ENCODE measurements at regions not wholly inside any gene's neighbourhood (a gene's known extent, or its start where the extent isn't known, plus 50 kb on each side); places are given as distances from the start of the nearest gene placed in this dataset.

DNA sequence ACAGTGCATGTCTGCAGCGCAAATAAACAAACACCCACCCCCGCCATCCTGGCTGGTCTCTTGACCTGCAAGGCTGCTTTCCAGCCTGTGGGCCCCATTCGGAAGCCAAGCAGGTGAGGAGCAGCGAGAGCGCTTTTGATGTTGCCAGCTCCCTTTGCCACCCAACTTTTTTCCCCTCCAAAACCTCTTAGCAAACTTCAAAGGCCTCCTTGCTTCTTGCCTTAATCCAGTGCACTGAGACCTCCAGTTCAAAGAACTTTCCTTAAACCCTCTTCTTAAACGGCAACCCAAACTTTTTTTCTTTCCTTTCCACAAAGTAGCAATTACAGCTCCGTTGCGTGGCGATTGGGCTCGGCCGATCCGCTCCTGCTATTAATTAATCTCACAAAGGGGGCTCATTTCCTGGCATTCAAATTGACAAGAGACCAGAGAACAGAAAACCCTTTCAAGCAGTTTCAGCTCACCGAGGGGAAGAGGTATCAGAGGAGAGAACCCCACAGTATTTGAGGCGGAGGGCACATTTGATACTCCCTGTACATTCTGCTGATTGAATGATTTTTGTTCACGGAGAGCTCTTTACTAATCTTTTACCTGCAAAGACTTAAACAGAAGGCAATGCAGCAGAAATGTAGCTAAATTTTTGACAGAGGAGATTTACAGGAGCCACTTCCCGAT, 531.4 kb downstream of the TMEM182 start:
- TF ChIP-seq, protein P1, sequence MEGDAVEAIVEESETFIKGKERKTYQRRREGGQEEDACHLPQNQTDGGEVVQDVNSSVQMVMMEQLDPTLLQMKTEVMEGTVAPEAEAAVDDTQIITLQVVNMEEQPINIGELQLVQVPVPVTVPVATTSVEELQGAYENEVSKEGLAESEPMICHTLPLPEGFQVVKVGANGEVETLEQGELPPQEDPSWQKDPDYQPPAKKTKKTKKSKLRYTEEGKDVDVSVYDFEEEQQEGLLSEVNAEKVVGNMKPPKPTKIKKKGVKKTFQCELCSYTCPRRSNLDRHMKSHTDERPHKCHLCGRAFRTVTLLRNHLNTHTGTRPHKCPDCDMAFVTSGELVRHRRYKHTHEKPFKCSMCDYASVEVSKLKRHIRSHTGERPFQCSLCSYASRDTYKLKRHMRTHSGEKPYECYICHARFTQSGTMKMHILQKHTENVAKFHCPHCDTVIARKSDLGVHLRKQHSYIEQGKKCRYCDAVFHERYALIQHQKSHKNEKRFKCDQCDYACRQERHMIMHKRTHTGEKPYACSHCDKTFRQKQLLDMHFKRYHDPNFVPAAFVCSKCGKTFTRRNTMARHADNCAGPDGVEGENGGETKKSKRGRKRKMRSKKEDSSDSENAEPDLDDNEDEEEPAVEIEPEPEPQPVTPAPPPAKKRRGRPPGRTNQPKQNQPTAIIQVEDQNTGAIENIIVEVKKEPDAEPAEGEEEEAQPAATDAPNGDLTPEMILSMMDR (IDR thresholded peaks at IDR 0.05; ENCODE audit: control extremely low read depth in 1 of 3, insufficient read depth in 1 of 3, low read depth in 1 of 3, low read length in 3 of 3), result no peak
- no peak for TF ChIP-seq SIN3A (conservative IDR thresholded peaks at IDR 0.05 in 1 of 2, IDR thresholded peaks at IDR 0.05 in 1 of 2; ENCODE audit: low read depth in 1 of 2, low read length in 2 of 2)
- no peak for TF ChIP-seq GTF2F1 (IDR thresholded peaks at IDR 0.05; ENCODE audit: borderline replicate concordance, low read depth, low read length)
- no peak for TF ChIP-seq HDAC2 (IDR thresholded peaks at IDR 0.05; ENCODE audit: borderline replicate concordance in 1 of 2, low read depth in 2 of 2, low read length in 2 of 2)
- TF ChIP-seq POLR2A (IDR thresholded peaks at IDR 0.05; ENCODE audit: control extremely low read depth in 1 of 2, low read depth in 2 of 2, low read length in 2 of 2), result no peak
- no peak for TF ChIP-seq JUN (IDR thresholded peaks at IDR 0.05; ENCODE audit: low read depth, low read length)
- TF ChIP-seq SP4 (IDR thresholded peaks at IDR 0.05; ENCODE audit: low read length), result no peak
- TF ChIP-seq KDM1A (IDR thresholded peaks at IDR 0.05; ENCODE audit: borderline replicate concordance, low read length), result no peak
- TF ChIP-seq EP300 (IDR thresholded peaks at IDR 0.05; ENCODE audit: borderline replicate concordance in 1 of 2, low read depth in 2 of 2, low read length in 2 of 2), result no peak
